T47D (cell line): ENCODE measurements at regions not wholly inside any gene's neighbourhood (a gene's known extent, or its start where the extent isn't known, plus 50 kb on each side); places are given as distances from the start of the nearest gene placed in this dataset.

ENCODE experiments used
- DNase-seq, 2 experiments: peaks; one replicate each; pipeline versions ENCODE4 v3.0.0 to v3.0.0-alpha.2; 2011 to 2012; ENCODE audit warnings: low read depth in 1 of 2, low spot score in 1 of 2
- JUND ChIP-seq: IDR thresholded peaks from 2 replicates; pipeline ENCODE4 v1.6.1; 2012; ENCODE audit warnings: low read depth
- in situ Hi-C: cut with HindIII; loops from 2 replicates; pipeline ENCODE4 v1.10.0; 2016; ENCODE audit warnings: low sequenced_read_pairs, low pct_unique_long_range_greater_than_20kb

GRCh38 chr12:77777274-77777673 is 53.4 kb upstream of the NAV3 start:
- no peak for DNase-seq
- in situ Hi-C loops, result no loop called here
- TF ChIP-seq JUND, result no peak

- DNase-seq, result no peak
- in situ Hi-C loops, result no loop called here
- no peak for TF ChIP-seq JUND
These were observed 55.9 kb upstream of the NAV3 start for GRCh38 chr12:77774761-77775160.

GRCh38 chr12:77772676-77773298 is 57.9 kb upstream of the NAV3 start:
- in situ Hi-C loops, result no loop called here
- no peak for DNase-seq
- TF ChIP-seq JUND, result no peak

GRCh38 chr12:77768558-77768957 is 62.1 kb upstream of the NAV3 start:
- DNase-seq, result no peak
- TF ChIP-seq JUND, result no peak
- in situ Hi-C loops, result no loop called here

- DNase-seq, result no peak
- in situ Hi-C loops, result no loop called here
- no peak for TF ChIP-seq JUND
These were observed 62.8 kb upstream of the NAV3 start for GRCh38 chr12:77767756-77768343.

- in situ Hi-C loops, result no loop called here
- no peak for TF ChIP-seq JUND
- no peak for DNase-seq
These were observed 63.4 kb upstream of the NAV3 start for GRCh38 chr12:77767335-77767734.

GRCh38 chr12:77766224-77766623 is 64.5 kb upstream of the NAV3 start:
- in situ Hi-C loops, result no loop called here
- no peak for DNase-seq
- TF ChIP-seq JUND, result no peak

GRCh38 chr12:77761286-77761685 is 69.4 kb upstream of the NAV3 start:
- no peak for TF ChIP-seq JUND
- in situ Hi-C loops, result no loop called here

GRCh38 chr12:77760271-77761025 is 70.2 kb upstream of the NAV3 start:
- no peak for TF ChIP-seq JUND
- no peak for DNase-seq
- in situ Hi-C loops, result no loop called here

More at GRCh38 chr12:77761286-77761685, 69.4 kb upstream of the NAV3 start:
- DNase-seq, result no peak

GRCh38 chr12:77754086-77754485 is 76.6 kb upstream of the NAV3 start:
- in situ Hi-C loops, result no loop called here
- no peak for DNase-seq
- TF ChIP-seq JUND, result no peak

- in situ Hi-C loops, result no loop called here
- no peak for TF ChIP-seq JUND
- DNase-seq, result peak in 1 of 2 experiments; percentile 22
These were observed 78.8 kb upstream of the NAV3 start for GRCh38 chr12:77751939-77752338.

- DNase-seq, result no peak
- TF ChIP-seq JUND, result no peak
- in situ Hi-C loops, result no loop called here
These were observed 84.6 kb upstream of the NAV3 start for GRCh38 chr12:77746096-77746495.

- in situ Hi-C loops, result no loop called here
- DNase-seq, result no peak
- TF ChIP-seq JUND, result no peak
These were observed 85.1 kb upstream of the NAV3 start for GRCh38 chr12:77745624-77746023.
